ENCODE measurements at regions not wholly inside any gene's neighbourhood (a gene's known extent, or its start where the extent isn't known, plus 50 kb on each side); places are given as distances from the start of the nearest gene placed in this dataset.

DNA sequence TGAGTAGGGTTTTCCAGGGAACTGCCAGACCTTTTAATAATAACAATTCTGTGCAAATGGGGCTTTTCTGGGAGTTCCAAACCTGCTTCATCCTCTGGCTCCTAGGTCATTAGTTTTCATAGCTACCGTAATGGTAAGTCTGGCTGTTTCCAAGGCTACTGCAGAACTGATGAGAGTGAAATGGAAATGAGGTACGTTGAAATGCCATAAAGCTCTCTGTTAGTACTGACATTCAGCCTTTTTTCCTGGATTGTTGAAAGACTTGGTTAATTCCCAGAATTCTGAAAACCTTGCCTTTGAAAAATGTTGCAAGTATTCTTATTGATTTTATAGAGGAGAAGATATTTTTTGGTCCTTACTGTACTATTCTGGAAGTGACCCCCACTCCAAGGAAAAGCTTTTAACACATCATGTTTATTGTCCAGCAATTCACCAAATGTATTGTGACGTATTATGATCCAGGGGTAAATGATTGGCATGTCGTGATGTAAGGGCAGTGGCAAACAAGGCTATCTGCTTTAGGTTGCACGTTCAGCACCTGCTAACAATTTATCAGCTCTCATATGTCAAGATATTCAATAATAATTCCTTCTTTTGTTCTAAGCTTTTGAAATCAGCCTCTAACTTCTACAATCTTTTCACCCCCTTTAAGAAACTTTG is 767.0 kb upstream of the RAB6C start:
- DNase-seq (ENCODE audit: low read depth), result no peak

DNA sequence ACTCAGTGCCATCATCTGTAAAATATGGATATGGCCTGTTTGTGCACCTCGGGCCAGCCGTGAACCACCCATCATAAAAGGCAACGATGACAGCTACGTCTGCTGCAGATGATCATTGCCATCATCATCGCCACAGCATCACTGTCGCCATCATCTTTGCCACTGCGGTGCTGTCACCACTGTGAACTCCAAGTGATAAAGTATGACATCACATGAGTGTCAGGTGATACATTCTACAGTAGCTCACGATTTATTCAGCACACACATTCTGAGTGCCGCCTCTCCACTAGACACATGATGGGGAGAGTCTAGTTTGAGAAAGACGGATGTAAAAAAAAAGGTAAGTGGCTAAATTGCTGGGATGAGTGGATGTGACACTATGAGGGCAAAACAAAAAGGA is 755.4 kb upstream of the RAB6C start:
- no peak for DNase-seq (ENCODE audit: low read depth)

DNA sequence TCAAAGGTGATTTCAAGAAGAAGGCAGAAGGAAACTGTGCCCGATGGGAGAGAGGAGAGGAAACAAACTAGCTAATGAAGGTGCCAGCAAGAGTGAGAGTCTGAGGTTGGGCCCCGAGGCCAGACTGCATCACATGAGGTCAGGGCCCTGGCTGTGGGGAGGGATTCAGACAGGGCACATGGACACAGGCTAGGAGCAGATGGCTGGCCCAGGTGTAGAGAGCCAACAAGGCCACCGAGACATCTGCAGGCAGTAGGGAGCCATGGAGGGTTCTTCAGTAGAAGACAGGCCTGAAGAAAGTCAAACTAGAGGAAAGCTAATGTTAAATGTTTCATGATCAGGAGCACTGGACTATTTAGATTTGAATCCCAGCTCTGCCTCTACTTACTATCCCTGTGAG is 755.0 kb upstream of the RAB6C start:
- no peak for DNase-seq (ENCODE audit: low read depth)

DNA sequence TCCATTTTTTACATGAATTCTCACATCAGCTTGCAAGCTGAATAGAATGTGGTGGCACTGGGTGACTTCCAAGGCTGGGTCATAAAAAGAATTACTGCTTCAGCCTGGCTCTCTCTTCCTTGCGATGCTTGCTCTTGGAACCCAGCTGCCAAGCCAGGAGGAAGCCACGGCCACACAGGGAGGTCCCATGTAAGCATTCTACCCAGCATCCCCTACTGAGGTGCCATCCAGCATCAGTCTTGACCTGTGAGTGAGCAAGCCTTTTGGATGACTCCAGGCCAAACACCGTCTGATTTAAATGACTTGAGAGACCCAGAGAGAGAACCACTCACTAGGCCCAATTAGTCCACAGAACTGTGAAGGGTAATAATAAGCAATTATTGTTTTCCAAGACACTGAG is 750.3 kb upstream of the RAB6C start:
- DNase-seq (ENCODE audit: low read depth), result no peak

DNA sequence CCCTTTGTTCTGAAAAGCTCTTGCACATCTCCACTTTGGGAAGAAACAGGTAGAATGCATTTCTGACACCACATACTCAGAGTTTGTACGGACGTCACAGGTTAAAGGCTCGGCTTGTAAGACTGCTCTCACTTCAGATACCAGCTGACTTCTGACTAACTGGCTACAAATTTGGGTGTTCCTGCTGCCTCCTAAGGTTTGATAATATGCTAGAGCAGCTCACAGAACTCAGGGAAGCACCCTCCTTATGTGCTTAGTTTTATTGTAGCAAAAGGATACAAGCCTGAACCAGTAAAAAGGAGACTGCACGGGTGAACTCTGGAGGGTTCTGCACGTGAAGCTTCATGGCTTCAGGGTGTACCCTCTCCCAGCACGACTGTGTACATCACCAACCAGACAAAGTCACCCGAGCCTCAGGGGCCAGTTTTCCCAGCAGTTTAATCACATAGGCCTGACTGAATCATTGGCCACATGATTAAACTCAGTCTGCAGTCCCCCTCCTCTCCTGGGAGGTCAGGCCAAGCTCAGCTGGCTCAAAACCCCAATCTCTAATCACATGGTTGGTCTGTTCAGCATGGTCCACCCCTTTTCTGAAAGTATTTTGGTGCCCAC is 749.5 kb upstream of the RAB6C start:
- DNase-seq (ENCODE audit: low read depth), result no peak

DNA sequence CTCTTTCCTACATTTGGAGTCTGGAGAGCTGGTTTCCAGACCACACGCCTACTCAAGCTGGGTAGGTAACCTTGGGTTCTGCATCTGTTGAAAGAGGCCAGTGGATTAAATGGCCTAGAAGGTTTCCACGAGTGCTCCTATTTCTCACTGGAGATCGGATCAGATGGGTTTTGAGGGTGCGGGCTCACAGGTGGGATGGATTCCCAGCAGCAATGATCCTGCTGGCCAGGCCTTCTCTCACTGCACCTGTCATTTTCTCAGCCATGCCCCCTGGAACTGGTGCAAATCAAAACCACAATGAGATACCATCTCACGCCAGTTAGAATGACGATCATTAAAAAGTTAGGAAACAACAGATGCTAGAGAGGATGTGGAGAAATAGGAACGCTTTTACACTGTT is 747.5 kb upstream of the RAB6C start:
- DNase-seq (ENCODE audit: low read depth), result no peak

DNA sequence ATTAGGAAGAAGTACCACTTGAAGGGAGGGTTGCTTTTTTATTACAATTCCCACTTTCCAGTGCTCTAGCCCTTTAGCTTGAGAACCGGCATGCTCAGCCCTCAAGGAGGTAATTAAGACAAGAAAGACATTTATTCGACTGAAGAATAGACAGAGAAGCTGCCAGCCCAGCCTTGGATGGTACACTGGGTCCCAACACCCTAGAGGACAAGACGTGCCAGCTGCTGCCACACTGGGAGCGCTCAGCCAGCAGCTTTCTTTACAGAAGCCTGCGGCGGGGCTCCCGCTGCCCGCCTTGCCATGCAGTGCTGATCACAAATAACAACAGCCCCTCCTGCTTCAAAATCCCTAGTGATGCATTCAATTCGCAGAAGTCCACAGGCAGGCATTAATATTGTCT is 746.3 kb upstream of the RAB6C start:
- DNase-seq (ENCODE audit: low read depth), result no peak

DNA sequence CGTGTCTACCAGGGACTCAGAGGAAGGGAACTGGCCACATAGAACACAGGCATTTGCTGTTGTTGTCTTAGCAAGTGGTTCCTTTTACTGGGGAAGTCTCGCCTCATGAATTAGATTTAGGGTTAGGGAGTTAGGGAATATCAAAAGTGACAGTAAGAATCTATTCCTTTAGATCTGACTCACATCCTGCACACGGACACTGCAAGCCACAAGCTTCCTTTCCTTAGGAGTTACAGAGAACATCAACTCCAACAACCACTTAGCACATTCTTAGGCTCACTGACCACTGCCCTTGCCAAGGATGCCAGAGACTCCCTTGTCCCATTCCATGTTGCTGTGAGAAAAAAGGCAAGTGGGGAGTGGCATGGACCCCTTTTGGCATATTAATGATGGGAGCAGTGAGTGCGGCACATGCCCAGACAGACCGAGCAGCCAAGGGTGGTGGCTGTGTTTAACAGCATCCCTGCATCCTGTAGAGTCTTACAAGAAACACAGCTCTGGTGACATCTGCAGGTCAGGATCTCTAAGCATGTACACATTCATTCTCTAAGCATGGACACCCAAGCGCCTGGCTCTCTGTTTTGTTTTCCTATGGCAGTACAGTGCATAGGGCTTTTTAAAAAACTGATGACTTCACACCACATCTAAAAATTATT is 745.6 kb upstream of the RAB6C start:
- DNase-seq (ENCODE audit: low read depth), result peak; percentile 61

DNA sequence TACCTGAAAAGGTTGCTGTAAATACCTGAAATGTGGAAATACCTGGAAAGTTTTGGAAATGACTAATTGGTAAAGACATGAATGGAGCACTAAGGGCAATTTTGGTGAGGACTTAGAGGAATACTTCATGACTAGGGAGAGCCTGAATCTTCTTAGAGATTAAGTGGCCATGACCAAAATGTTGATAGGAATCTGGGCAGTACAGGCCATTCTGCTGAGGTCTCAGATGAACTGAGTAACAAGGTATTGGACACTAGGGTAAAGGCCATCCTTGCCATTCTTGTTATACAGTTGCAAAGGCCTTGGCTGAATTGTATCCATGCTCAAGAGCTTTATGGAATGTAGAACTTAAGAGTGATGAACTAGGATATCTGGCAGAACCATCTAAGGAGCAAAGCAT is 742.9 kb upstream of the RAB6C start:
- DNase-seq (ENCODE audit: low read depth), result no peak

DNA sequence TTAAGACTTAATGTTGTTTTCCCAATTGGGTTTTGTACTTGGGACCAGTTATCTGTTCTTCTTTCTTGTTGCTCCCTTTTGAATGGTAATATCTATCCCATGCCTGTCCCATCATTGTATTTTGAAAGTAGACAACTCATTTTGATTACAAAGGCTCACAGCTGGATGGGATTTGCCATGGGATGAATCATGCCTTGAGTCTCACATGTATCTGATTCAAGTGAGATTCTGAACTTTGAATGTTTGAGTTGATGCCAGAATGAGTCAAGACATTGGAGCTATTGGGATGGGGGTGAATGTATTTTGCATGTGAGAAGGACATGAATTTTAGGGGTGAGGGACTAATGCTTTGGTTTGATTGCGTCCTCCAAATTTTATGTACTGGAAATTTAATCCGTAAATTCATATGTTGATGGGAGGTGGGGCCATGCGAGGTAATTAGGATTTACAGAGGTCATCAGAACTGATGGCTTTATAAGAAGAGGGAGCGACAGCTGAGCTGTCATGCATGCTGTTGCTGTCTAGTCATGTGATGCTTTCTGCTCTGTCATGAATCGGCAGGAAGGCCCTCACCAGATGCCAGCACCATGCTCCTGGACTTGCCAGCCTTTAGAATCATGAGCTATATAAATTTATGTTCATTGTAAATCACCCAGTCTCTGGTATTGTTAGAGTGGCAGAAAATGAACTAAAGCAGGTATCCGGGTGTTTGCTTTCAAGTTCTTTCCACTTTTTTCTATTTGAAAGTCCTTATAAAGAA is 741.3 kb upstream of the RAB6C start:
- DNase-seq (ENCODE audit: low read depth), result peak; percentile 65

DNA sequence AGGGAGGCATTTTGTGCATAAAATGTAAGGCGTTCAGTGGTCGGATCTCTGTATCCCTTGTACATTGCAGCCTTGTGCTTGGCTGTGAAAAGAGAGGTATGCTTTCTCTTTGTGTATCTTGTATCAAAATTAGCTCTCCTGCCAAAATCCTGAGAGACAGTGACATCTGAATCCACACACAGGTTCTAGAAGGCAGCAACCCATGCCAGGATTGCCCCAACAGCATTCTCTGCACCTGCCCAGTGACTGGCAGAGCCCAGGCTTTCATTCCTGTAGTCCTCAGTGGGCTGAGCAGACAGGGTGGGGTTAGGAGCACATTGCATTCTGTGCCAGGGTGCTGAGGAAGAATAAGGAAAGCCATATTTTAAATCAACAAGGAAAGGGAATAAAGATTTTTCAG is 740.3 kb upstream of the RAB6C start:
- DNase-seq (ENCODE audit: low read depth), result no peak

DNA sequence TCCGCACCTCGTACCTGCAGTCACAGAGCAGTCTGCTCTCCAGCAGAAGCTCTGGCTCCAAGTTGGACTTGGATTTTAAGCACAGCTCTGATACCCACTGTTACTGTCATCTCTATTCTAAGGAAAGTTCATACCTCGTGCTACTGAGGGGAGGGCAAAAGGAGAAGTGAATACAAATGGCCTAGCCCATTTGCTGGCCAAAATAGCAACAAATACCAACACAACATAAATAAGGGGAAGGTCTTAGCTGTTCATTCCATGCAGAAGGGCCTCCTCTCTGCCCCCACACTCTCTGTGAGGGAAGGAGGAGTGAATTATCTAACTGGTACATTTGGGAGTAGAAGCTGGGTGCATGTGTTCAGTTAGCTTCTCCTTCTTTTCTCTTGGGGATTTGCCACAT is 739.4 kb upstream of the RAB6C start:
- no peak for DNase-seq (ENCODE audit: low read depth)

DNA sequence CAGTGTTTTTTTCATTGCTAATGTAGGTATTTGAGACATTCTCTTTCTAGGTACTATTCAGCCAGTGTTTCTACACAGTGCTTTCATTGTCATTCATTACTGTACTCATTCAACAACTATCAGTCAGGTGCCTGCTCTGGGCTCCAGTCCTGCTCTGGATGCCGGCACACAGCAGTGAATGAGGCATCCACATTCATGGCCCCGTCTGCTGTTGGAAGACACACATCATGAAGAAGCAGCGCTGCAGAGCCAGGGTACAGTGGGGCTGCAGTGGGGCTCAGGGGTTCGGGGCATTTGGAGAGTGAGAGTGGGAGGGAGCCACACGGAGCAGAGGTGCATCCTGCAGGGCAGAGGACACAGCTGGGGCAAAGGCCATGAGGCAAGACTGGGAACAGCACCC is 737.2 kb upstream of the RAB6C start:
- DNase-seq (ENCODE audit: low read depth), result no peak

DNA sequence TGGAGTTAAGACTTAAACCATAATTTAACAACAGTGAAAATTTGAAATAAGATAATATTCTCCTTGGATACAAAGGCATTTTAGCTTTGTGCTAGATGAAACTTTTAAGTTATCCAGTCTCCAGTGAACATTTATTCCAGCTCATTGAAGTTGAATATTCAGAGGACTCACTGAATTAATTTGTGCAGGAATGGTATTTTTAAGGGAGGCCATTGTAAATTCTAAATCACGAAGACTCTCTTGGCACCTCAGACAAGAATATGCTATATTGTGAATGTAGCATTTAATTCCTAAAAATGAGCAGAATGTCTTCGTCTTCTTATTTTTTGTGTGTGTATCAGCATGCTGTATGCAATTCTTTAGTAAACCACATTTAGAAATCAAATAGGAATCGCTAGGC is 731.7 kb upstream of the RAB6C start:
- DNase-seq (ENCODE audit: low read depth), result no peak

DNA sequence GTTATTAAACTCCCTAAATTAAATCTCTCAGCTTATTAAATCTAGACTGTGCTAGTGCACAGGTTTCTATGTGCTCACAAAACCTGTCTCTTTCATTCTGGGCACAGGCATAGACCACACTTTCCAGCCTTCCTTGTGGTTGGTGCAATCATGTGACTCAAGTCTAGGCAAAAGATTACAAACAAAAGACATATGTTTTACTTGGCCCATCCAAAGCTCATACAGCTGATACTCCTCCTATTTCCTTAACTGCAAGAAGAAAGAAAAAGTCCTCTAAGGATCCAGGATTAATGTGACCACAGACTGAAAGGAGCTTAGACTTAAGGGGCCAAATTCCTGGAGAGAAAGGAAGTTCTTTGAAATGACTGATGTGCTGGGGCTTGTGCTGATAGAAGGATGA is 731.3 kb upstream of the RAB6C start:
- peak; percentile 8 for DNase-seq (ENCODE audit: low read depth)

DNA sequence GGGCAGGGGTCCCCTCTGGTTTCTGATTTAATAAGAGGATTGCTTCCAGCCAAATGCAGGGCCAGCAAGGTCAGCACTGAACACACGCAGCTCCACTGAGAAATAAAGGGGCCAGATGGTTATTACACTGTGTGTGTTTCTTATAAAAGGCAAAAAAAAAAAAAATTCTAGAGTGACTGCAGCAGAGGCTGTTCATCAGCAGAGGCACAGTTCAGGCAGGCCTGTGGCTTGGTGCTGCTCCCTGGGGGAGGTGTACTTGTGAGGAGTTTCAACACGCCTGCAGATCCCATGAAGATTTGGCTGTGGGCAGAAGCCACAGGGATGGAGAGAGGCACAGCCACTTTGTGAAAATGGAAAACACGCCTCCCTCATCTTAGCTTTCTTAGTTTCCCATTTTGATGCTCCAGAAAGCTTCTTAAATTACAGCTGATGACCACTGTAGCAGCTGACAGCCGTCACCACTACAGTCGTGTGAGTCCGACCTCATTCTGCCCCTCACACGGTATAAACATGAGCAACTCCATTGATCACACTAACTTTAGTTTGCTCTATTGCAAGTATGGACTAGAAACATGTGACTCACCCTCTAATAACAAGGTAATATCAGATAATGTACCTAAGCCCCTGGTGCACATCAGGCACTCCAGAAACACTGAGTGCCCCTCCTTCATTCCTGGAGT is 726.5 kb upstream of the RAB6C start:
- DNase-seq (ENCODE audit: low read depth), result no peak

DNA sequence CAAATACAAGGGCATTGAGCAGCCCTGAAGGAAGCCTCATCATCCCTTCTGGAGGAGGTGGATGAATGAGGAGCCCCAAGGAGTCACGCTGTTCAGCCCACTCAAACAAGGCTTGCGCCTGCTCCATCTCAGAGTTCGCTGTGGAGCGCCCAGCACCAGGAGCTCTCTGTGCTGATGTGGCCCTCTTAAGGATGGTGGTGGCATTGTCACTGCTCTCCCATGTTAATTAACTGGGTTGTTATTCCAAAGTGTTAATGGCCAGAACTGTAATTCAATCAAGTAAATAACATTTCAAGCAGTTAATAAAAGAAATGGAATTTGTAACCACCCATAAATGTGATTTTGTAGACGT is 726.0 kb upstream of the RAB6C start:
- no peak for DNase-seq (ENCODE audit: low read depth)

DNA sequence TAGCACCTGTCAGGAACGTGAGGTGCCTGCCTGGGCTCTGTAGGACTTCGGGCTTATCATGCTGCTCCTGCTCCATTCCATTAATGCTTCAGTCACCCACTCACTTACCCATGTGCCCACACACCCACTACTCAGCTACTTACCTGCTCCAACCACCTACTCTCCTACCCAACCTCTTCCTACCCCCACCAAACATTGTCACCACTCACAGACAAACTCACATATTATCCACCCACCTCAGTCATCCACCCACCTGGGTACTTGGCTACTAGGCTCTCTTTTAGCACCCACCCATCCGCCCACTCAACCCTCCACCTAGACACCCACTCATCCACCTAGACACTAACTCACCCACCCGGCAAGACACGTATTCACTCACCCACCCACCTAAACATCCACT is 724.7 kb upstream of the RAB6C start:
- no peak for DNase-seq (ENCODE audit: low read depth)

DNA sequence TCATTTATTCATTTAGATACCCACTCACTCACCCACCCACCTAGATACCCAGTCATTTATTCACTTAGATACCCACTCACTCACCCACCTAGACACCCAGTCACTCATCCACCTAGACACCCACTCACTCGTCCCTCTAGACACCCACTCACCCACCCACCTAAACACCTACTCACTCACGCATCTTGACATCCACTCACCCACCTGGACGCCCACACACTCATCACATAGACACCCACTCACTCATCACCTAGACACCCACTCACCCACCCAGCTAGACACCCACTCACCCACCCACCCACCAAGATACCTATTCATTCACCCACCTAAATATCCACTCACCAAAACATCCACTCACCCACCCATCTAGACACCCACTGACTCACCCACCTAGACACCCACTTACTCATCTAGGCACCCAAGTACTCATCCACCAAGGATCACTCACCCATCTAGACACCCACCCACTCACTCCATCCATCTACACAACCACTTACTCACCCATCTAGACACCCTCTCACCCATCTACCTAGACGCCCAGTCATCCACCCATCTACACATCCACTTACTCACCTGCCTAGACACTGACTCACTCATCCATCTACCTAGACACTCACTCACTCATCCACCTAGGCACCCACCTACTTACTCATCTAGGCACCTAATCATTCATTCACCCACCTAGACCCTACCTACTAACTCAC is 723.7 kb upstream of the RAB6C start:
- DNase-seq (ENCODE audit: low read depth), result no peak

DNA sequence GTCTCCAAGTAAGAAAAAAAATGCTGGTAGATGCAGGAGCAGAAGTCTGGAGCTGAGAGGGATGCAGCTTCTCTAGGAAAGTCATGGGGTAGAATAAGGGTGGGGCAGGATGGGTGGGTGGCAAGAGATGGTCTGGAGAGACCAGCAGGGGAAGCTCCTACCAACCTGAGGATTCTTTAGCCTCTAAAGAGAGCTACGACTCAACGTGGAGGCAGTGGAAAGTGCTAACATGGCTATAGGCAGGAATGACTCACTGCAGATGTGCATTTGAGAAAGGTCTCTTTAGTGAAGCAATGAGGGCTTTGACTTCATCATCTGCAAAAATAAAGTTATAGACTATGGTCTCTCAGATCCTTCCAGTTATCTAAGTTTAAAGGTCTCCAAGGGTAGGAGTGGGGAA is 722.8 kb upstream of the RAB6C start:
- no peak for DNase-seq (ENCODE audit: low read depth)

DNA sequence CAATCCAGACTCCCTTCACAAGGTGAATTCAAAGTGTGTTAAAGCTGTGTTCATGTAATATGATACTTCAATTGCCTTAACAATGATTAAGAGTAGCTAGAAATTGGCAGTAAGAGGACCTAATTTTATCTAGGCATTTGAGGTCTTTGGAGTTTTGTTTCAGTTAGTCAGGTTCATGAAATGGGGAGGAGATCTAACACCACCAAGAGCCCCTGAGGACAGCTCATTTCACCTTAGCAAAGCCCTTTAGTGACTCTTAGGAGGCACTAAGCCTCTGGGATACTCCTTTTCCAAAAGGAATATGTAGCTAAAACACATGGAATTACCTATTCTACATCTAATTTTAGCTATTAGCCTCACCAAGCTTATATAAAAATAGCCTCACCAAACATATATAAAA is 716.5 kb upstream of the RAB6C start:
- no peak for DNase-seq (ENCODE audit: low read depth)

Data from HT1080 (cell line).